Activated CD8-positive, alpha-beta memory T cell treated with anti-CD3 and anti-CD28 coated beads for 24 hours (primary cell): ENCODE measurements at regions not wholly inside any gene's neighbourhood (a gene's known extent, or its start where the extent isn't known, plus 50 kb on each side); places are given as distances from the start of the nearest gene placed in this dataset.
"Not testable (repeated sequence)": the region's sequence is repeated elsewhere in the genome, so short reads cannot be mapped to it uniquely, and the experiment has no call there.

Source experiments
- DNase-seq: peaks from one replicate; pipeline ENCODE4 v3.0.0-alpha.2; 2020

DNA sequence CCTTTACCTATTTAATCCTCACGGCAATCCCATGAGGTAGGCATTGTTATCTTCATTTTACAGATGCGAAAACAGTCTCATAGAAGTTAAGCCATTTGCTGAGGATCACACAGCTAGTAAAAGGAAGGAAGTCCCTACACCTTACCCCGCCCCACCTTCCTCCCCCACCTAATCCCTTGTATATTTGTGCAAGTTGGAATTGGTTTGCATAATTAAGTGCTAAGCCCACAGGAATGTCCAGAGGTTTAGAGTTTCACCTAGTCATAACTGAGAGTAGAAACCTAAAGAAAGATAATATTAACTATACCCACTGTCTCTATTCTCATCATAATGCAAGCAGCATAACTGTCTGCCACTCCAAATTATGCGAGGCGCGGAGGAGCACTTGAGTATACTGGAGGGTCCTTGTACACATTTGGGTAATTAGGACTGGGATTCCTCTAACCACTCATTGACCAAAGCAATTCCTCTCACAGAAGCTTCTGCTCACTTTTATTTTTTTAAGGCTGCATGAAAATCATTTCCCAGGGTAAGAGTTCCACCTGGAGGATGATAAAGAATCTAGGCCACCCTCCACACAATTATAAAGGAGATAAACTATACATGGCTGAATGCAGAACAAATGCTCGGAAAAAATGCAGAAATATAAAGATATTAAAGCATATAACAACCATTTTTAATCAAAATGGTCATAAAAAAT, 199.9 kb downstream of the FAM181B start:
- no peak for DNase-seq

DNA sequence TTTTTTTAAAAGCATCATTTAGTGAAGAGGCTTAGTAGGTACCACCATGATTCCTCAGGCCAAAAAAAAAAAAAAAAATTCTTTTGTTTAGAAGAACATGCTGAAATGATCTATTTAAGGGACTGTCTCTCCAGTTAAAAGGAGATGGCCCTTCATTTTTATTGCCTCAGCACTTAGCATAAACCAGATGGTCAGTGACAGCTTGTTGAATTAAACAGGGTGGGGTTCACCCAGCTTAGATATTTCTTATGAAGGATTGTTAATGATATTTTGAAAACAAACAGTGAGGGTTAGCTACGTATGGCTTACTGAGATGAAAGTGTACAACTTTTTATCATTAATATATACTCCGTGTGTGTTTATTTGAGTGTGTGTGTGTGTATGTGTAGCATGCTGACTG, 203.7 kb downstream of the FAM181B start:
- no peak for DNase-seq

DNA sequence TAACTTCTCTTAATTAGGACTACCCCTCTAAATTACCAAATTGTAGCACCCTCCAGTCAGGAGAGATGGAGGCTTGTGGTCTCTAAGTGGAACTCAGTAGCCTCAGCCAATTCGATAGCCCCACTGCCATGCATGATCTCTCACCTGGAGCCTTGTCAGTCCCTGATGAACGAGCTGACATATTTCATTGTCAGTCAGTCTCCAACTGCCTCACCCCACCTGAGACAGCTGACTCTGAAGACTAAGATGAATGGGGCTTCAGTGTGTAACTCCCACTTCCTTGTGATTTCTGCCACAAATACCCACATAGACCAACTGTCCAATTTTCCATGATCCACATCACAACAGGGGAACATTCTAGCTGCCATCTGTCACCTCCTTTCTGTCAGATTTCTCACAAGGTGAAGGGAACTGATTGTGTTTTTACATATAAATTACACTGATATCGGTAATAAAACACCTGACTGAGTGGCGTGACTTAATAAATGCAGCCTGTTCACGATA, 206.5 kb downstream of the FAM181B start:
- no peak for DNase-seq

DNA sequence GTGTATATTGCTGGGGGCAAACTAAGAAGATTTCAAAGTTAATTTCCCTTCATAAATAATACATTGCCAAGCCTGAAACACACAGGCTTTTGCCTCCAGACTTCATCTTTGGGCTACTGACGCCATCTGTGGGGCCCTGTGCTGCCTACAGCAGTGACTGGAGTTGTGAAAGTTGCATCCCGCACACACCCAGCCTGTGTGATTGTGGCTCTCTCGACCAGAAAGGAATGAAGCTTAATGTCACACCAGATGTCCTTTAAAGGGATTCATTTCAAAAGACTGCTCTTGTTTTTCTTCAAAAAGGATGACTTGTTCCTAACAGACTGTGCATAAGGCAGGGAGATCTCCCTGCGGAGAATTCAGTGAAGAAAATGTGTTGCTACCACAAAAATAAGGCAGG, 210.5 kb downstream of the FAM181B start:
- DNase-seq = no peak

DNA sequence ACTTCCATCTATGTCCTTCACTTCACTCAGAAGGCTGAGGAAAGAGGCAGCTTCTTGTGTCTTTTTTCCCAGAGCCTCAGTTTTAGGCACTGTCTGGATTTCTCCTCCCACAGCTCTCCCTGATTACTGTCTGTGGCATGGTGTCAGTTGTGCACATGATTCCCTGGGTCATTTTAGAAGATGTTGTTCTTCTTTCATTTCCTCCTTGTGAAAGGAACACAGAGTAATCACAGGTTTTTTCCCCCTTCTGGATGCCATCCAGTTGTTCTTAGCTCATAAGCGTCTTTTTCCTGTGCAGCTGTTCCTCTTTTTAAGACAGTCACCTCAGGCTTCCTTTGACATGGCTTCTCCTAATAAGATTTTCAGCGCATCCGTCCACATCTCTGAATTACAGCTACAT, 212.2 kb downstream of the FAM181B start:
- DNase-seq = no peak

DNA sequence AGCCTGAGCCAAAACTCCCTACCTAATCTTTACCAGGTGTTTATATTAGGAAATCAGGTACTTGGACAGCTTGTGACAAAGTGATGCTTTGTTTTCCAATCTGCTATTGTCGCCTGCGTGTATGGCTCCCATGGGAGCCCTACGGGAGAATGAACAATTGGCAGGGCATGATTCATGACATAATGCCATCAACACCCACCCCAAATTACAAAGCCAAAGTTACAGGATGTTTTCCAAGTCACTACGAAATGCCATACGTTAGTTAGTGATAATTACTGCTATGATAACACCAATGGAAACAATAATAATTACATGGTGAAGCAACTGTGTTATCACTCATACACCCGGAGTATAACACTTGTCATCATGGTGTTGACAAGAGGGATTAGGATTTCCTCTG, 226.4 kb downstream of the FAM181B start:
- no peak for DNase-seq

DNA sequence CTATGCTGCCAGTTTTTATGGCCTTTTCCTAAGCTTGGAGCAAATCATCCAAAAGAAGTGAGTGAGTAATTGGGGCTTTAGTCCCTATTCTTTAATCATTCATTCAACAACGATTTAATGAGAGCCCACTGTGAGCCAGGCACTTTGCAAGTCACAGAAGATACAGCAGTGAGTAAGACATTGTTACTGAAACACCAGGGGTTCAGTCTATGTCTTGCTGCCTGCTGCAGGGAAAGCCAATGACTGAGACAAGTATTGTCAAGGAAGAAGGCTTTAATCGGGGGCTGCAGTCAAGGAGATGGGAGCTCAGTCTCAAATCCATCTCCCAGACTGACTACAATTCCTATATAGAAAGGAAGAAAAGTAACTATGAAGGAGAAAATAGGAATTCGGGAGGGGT, 228.3 kb downstream of the FAM181B start:
- DNase-seq = no peak

DNA sequence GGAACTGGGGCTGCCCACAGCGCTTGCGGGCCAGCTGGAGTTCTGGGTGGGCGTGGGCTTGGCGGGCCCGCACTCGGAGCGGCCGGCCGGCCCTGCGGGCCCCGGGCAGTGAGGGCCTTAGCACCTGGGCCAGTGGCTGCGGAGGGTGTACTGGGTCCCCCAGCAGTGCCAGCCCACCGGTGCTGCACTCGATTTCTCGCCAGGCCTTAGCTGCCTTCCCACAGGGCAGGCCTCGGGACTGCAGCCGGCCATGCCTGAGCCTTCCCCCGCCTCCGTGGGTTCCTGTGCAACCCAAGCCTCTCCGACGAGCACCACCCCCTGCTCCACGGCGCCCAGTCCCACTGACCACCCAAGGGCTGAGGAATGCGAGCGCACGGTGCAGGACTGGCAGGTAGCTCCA, 232.5 kb downstream of the FAM181B start:
- DNase-seq = not testable (repeated sequence)

DNA sequence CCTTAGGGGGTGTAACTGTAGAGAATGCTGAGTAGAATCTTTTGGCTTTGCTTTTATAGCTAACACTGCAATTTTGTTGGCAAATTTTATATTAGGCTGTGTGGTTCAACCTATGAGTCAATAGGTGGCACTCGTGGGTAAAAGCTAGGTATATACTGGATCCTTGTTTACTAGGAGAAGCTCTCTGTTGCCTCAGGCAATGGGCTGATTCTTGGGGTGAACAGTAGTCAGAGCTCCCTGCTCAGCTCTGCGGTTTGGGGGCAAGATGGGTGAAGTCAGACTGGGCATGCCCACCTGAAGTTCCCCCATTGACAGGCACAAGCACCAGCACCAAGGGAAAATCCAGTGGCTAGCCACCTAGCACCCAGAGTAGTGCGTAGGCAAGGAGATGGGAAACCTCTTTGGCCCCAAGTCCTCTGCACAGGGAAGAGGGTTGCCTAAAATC, 238.7 kb downstream of the FAM181B start:
- no peak for DNase-seq

DNA sequence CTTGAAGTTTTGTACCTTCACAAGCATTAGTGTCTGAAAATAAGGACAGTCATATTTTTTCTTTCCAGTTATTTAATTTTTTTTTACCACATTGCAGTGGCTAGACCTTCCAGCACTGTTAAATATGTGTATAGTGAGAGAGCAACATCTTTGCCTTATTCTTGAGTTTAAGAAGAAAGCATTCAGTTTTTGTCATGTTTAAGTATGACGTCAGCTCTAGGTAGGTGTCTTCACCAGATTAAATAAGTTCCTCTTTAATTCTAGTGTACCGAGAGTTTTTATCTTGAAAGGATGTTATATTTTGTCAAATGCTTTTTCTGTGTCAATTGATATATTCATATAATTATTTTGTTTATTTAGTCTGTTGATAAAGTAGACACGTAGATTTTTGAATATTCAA, 258.8 kb downstream of the FAM181B start:
- no peak for DNase-seq

DNA sequence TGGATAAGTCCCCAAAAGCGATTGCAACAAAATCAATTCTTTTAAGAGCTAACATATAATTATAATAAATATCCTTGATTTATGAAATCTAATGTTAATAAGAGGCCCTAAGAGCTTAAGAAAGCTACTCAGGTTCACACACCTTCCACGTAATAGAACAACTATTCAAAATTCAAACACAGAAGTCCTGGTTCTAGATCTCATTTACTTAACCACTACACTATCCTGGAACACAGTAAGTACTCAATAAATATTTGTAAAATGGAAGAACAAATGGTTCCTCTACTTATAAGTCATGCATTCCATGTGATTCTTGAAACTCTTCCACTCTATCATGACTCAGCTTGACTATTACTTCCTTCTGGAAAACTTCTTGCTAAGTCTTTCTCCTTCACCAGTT, 268.2 kb downstream of the FAM181B start:
- no peak for DNase-seq

DNA sequence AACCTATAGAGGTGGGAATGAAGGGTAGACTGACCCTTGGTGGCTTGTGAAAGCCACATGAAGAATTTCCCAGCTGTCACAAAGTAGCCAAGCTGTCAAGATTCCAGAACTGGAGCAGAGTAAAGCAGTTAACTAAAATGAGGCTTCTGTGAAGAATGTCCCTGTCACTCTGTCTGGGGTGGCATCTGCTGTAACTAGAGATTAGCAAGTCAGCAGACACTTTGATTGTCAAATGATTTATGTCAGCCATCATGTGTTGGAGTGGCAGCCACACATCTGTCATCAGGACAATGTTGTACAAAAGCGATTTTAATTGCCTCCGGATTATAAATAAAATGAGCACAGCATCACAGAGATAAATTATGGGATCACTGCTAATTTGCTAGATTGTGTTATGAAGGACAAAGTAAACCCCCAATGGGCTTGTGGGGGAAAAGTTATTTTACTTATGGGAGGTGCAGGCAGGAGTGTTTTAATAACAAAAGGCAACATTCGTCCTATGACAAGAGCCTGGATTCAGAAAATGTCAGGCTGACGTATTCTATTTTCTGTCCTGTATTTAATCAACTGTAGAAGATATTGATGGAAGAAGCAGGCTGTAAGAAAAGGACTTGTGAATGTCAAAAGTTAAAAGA, 270.9 kb downstream of the FAM181B start:
- DNase-seq = no peak

DNA sequence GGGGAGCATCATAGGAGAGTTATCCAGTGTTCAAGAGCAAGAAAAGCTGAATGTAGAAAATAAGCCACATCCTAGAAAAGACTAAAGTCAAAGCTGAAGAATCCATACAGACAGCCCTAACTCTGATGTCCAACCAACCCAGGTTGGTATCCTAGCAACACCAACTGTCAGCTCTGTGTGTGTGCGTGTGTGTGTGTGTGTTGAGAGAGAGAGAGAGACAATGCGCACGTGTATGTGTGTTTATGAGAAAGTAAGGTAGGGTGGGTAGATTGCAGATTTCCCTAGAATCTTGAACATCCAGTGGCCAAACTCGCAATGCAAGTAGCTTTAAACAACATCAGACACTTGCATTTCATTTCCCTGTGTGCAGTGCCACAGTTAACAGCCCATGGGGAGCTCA, 274.9 kb downstream of the FAM181B start:
- DNase-seq = no peak

DNA sequence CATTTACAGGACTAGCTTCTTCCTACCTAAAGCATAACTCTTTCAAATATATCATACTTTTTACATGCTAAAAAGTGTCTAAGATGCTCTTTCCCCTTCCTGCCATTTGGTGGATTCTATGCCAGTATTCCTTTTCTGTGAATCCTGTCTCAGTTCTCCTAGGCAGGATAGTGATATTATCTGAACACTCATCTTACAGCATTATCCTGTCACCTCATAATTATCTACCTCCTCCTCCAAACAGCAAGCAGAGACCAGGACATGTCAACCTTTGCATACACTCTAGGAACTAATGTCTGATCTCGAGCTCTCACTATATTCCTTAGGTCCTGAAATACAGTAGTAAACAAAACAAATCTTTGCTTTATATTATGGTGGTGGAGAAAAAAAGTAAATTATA, 275.5 kb downstream of the FAM181B start:
- no peak for DNase-seq

DNA sequence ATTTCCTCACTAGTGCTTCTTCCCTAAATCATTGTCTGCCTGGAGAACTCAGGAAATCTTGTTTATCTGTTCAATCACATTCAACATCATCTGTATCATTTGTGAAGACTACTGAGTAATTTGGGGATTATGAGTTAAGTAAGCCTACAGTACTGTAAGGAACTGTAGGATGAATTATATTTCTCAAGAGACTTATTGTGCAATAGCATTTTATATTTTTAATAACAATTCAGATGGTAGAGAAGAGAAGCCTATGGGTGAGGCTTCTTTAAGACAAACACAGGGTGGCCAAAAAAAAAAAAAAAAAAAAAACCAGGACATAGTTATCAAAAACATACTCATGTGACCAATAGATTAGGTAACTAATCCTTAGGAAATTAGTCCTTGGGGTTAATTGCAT, 282.7 kb downstream of the FAM181B start:
- DNase-seq = no peak

DNA sequence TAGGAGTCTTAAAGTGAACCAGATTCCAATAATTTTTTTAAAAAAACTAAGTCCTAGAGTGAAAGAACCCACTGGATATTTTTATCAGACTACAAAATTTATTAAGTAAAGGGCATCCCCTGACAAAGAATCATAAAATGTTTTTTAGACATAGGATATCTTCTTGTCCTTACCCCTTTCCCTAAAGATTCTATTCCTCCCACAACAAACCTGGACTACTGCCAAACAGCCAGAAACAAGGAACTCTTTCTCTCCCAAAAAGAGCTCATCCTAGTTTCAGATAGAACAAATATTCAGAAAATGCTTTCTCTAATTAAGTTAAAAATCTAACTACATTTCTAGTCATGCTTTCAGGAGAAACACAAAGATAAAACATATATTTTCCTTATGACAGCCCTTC, 327.1 kb downstream of the FAM181B start:
- no peak for DNase-seq

DNA sequence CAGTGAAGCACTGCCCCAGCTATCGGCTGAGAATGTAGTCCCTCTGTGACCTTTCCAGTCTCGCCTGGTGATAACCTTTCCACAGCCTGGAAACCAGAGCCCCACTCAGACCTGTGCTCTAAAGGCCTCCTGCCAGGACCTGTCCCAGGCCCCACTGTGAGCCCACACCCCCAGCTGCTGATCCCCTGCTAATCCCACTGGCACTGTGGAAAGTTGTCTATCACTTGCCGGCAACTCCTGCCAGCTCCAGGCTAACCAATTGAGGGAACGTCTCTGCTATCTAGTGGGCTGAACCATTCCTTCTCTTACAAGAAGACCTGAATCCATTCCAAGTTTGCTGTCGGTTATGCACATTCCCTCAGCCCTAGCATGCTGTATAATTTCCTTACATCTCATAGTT, 328.2 kb downstream of the FAM181B start:
- DNase-seq = no peak

DNA sequence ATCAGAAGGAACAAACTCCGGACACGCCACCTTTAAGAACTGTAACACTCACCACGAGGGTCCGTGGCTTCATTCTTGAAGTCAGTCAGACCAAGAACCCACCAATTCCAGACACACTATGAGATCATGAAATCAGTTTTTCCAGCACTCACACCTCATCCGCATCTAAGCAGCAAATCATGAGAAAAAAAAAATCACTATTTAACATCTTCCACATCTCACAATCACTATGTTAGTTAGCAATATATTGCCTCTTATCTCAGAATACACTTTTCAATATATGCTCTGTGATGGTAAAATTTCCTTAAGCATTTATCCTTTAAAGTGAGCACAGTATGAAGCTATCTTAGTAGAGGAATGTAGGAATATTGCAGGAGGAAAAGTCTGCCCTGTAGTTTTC, 328.7 kb downstream of the FAM181B start:
- no peak for DNase-seq

DNA sequence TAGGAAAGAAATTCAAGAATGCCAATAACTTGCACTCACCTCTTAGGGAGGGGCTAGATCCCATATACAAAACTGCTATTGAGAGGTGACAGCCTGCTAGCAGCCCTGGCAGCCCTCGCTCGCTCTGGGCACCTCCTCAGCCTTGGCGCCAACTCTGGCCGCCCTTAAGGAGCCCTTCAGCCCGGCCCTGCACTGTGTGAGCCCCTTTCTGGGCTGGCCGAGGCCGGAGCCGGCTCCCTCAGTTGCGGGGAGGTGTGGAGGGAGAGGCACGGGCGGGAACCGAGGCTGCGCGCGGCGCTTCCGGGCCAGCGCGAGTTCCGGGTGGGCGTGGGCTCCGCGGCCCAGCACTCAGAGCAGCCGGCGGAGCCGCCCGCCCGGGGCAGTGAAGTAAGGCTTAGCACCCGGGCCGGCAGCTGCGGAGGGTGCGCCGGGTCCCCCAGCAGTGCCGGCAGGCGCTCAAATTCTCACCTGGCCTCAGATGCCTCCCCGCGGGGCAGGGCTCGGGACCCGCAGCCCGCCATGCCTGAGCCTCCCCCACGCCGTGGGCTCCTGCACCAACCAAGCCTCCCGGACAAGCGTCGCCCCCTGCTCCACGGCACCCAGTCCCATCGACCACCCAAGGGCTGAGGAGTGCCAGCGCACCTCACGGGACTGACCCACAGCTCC, 329.9 kb downstream of the FAM181B start:
- no peak for DNase-seq

DNA sequence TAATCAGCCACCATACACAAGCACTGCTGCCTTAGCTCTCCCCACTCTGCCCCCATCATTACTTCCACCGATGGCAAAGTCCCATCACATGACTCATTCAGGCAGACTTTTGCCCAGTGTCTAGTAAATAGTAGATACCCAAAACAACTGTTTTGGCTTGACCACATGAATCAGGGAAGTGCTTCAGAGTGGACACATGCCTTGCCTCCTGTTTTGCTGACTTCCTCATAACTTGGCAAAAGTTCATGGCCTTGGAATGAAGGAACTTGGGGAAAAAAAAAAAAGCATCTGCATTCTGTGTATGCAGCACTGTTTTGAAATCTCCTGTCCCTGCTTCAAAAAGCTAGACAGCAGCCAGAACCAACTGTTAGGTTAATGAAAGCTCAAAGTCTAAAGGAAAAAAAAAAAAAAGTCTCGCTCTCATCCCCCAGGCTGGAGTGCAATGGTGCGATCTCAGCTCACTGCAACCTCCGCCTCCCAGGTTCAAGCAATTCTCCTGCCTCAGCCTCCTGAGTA, 335.3 kb downstream of the FAM181B start:
- DNase-seq = no peak

DNA sequence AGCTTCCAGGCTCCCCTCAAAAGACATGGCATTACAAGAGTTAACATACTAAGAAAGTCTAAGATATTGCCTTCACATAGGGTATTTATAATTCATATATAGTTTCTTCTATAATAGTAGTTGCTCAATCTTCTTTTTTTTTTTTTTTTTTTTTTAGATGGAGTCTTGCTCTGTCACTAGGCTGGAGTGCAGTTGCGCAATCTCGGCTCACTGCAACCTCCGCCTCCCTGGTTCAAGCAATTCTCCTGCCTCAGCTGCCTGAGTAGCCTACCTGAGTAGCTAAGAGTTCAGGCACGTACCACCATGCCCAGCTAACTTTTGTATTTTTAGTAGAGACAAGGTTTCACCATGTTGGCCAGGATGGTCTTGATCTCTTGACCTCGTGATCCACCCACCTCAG, 337.0 kb downstream of the FAM181B start:
- not testable (repeated sequence) for DNase-seq

DNA sequence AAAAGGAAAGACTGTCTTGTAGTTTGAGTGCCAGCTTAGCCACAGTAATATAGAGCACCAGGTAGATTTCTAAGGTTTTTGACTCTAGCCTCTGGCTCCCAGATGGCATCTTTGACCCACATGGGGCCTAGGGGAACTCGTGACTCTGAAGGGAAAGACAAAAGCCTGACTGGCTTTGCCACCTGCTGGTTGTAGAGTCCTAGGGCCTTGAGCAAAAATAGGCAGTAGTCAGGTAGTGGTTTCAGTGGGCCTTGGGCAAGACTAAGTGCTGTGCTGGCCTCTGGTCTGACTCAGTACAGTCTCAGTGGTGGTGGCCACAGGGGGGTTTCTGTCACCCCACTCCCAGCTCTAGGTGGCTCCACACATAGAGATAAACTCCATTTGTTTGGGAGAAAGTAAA, 349.4 kb downstream of the FAM181B start:
- DNase-seq = no peak

DNA sequence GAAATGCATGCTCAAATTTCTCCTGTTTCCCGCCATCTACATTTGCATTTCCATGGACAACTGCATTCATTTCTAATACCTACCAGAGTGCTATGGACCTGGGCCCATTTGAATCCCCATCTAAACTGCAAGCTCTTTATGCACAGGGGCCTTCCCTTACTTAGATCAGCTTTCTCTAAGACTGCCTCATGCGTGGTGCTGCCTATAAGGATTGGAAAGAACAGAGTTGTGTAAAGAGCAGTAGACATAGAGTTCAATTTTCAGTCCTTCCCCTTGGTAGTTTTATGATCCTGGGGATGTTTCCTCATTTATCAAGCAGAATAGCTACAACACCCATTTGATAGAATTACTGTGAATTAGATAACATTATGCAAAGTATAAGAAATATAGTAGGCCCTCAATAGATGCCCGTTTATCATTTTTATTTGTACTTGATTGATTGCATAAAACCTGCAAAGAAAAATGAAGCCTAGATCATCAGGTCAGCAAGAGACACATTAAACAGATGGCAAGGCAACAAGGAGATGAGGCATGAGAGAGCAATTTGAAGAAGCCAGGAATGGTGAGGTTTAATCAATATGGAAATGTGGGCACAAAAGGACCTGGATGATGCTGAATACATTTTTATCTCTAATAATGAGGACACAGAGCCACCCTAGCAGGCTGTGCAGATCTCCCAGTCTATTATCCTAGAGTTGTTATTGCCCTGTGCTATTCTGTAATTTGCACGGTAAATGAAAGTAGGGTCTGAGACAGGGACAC, 359.7 kb downstream of the FAM181B start:
- no peak for DNase-seq
